Ovary (tissue), 3 donors: ENCODE measurements at regions not wholly inside any gene's neighbourhood (a gene's known extent, or its start where the extent isn't known, plus 50 kb on each side); places are given as distances from the start of the nearest gene placed in this dataset.

Source experiments
- CTCF ChIP-seq, 3 donors: fragments of 450-650 bp in 2 of 3; fragments of 200-600 bp in 1 of 3; IDR thresholded peaks; one replicate each; pipeline versions ENCODE4 v1.5.1 to v1.8.0; 2016 to 2022; ENCODE audit warnings: antibody characterized with exemption in 3 of 3, mild to moderate bottlenecking in 1 of 3
- EP300 ChIP-seq: sonication (generic); formaldehyde crosslinking; IDR thresholded peaks from one replicate; pipeline ENCODE4 v1.6.1; 2017; ENCODE audit warnings: antibody characterized with exemption
- POLR2A ChIP-seq: fragments of 450-650 bp; IDR thresholded peaks from one replicate; pipeline ENCODE4 v1.6.1; 2017; ENCODE audit warnings: antibody characterized with exemption, mild to moderate bottlenecking, moderate library complexity
- donor health status: DM: no; HTN: no; CAD: no.

GRCh38 chr17:74012465-74012864 lies 191.0 kb upstream of the RPL38 start:
- no peak for TF ChIP-seq POLR2A
- no peak for TF ChIP-seq CTCF (IDR thresholded peaks at IDR 0.05)
- no peak for TF ChIP-seq EP300
